ENCODE measurements at regions not wholly inside any gene's neighbourhood (a gene's known extent, or its start where the extent isn't known, plus 50 kb on each side); places are given as distances from the start of the nearest gene placed in this dataset.

- TF ChIP-seq CTCF (IDR thresholded peaks at IDR 0.05; ENCODE audit: low read depth, low read length, missing input control) (no peak), ATF3 (IDR thresholded peaks at IDR 0.05) (no peak), MAX (IDR thresholded peaks at IDR 0.05) (no peak), SP1 (IDR thresholded peaks at IDR 0.05) (no peak), REST (IDR thresholded peaks at IDR 0.05) (no peak)
Measured at GRCh38 chr10:44064317-44064716, 320.6 kb downstream of the CXCL12 start.

Measured in liver (tissue), 3 donors.